ENCODE measurements at regions not wholly inside any gene's neighbourhood (a gene's known extent, or its start where the extent isn't known, plus 50 kb on each side); places are given as distances from the start of the nearest gene placed in this dataset.

DNA sequence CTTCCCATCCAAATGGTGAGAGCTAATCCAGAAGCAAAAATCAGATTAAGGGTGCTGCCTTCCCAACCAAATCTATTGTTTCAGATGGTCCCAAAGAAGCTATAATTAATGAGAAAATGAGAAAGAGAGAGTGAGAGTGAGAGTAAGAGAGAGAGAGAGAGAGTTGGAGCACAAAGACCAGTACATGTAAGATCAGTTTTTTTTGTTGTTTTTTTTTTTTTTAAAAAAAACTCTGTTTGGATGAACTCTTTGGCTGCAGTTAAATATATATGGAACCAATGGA, 305.6 kb downstream of the PTEN start:
- Histone ChIP-seq H3K27ac (ENCODE audit: low read depth in 1 of 2, low read length in 2 of 2) (no peak overlapping the region), H3K4me3 (ENCODE audit: low read length) (no peak overlapping the region), H3K36me3 (ENCODE audit: insufficient read depth, low read length) (no peaks in the 10 kb centered on the region), H3K4me1 (ENCODE audit: insufficient read depth, low read length) (peaks cover 13% of the 10 kb centered on the region), H3K9me3 (ENCODE audit: control insufficient read depth in 1 of 2, insufficient read depth in 1 of 2, low read length in 2 of 2) (no peaks in the 10 kb centered on the region), H3K27me3 (ENCODE audit: control insufficient read depth in 1 of 2, insufficient read depth in 2 of 2, low read length in 2 of 2) (no peaks in the 10 kb centered on the region)
- intact Hi-C loops (cut with DNase I, micrococcal nuclease), result no loop called here
- Mint-ChIP-seq H3K36me3 (ENCODE audit: low read depth) (no peaks in the 10 kb centered on the region), H3K4me1 (ENCODE audit: low read depth) (peaks cover 38% of the 10 kb centered on the region), H3K27ac (no peak overlapping the region), H3K9me3 (no peaks in the 10 kb centered on the region), H3K4me3 (no peak overlapping the region), H3K27me3 (no peaks in the 10 kb centered on the region)
- no peak for DNase-seq
- ChIA-PET CTCF (no interaction called here), POLR2A (no interaction called here)
- no peak for ATAC-seq (ENCODE audit: poor library complexity)
- TF ChIP-seq CTCF (IDR thresholded peaks at IDR 0.05), result no peak

- intact Hi-C loops (cut with DNase I, micrococcal nuclease), result no loop called here
- H3K27ac Mint-ChIP-seq, result no peak overlapping the region
- H3K4me3 Mint-ChIP-seq, result no peak overlapping the region
Observed at GRCh38 chr10:88170628-88171027, 307.2 kb downstream of the PTEN start.

DNA sequence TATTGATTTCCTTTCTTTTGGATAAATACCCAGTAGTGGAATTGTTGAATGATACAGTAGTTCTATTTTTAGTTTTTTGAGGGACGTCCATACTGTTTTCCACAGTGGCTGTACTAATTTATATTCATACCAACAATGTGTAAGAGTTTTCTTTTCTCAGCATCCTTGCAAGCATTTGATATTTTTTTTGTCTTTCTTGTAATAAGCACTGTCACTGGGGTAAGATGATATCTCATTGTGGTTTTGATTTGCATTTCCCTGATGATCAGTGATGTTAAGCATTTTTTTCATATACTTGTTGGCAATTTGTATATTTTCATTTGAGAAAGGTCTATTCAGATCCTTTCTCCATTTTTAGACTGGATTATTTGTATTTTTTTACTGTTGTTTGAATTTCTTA, 308.7 kb downstream of the PTEN start:
- no peak for TF ChIP-seq CTCF (IDR thresholded peaks at IDR 0.05)

More at GRCh38 chr10:88170628-88171027, 307.2 kb downstream of the PTEN start:
- no peak overlapping the region for H3K4me3 ChIP-seq (ENCODE audit: low read length)
- peaks cover 38% of the 10 kb centered on the region for H3K4me1 Mint-ChIP-seq (ENCODE audit: low read depth)
- DNase-seq (no peak), ATAC-seq (ENCODE audit: poor library complexity) (no peak)
- H3K9me3 ChIP-seq (ENCODE audit: control insufficient read depth in 1 of 2, insufficient read depth in 1 of 2, low read length in 2 of 2), result no peaks in the 10 kb centered on the region
- H3K36me3 Mint-ChIP-seq (ENCODE audit: low read depth), result no peaks in the 10 kb centered on the region
- ChIA-PET POLR2A (interaction anchor here (1.1 kb wide), 1 partner anchor 11 kb away, joined by 3 read pairs; no protein-coding TSS in a partner anchor), CTCF (interaction anchor here (1.1 kb wide), 1 partner anchor 15 kb away, joined by 3 read pairs; no protein-coding TSS in a partner anchor)
- H3K27ac ChIP-seq (ENCODE audit: low read depth in 1 of 2, low read length in 2 of 2), result no peak overlapping the region
- no peaks in the 10 kb centered on the region for H3K27me3 ChIP-seq (ENCODE audit: control insufficient read depth in 1 of 2, insufficient read depth in 2 of 2, low read length in 2 of 2)
- no peak for TF ChIP-seq CTCF (IDR thresholded peaks at IDR 0.05)
- H3K9me3 Mint-ChIP-seq, result peaks cover 10% of the 10 kb centered on the region
- no peaks in the 10 kb centered on the region for H3K27me3 Mint-ChIP-seq
- peaks cover 13% of the 10 kb centered on the region for H3K4me1 ChIP-seq (ENCODE audit: insufficient read depth, low read length)
- no peaks in the 10 kb centered on the region for H3K36me3 ChIP-seq (ENCODE audit: insufficient read depth, low read length)

More for the DNA sequence above, 308.7 kb downstream of the PTEN start:
- Mint-ChIP-seq H3K27me3 (no peaks in the 10 kb centered on the region), H3K36me3 (ENCODE audit: low read depth) (peaks cover 6% of the 10 kb centered on the region), H3K4me1 (ENCODE audit: low read depth) (peaks cover 34% of the 10 kb centered on the region), H3K9me3 (peaks cover 12% of the 10 kb centered on the region), H3K27ac (no peak overlapping the region), H3K4me3 (no peak overlapping the region)
- Histone ChIP-seq H3K27me3 (ENCODE audit: control insufficient read depth in 1 of 2, insufficient read depth in 2 of 2, low read length in 2 of 2) (no peaks in the 10 kb centered on the region), H3K27ac (ENCODE audit: low read depth in 1 of 2, low read length in 2 of 2) (no peak overlapping the region), H3K4me1 (ENCODE audit: insufficient read depth, low read length) (peaks cover 13% of the 10 kb centered on the region), H3K9me3 (ENCODE audit: control insufficient read depth in 1 of 2, insufficient read depth in 1 of 2, low read length in 2 of 2) (no peaks in the 10 kb centered on the region), H3K36me3 (ENCODE audit: insufficient read depth, low read length) (no peaks in the 10 kb centered on the region), H3K4me3 (ENCODE audit: low read length) (no peak overlapping the region)
- ATAC-seq (ENCODE audit: poor library complexity), result no peak
- DNase-seq, result peak in 3 of 14 experiments; percentile 8 to 52 (median 22)
- ChIA-PET POLR2A (no interaction called here), CTCF (no interaction called here)
- intact Hi-C loops (cut with DNase I, micrococcal nuclease), result no loop called here
